OCI-M2 (cell line): ENCODE measurements at regions not wholly inside any gene's neighbourhood (a gene's known extent, or its start where the extent isn't known, plus 50 kb on each side); places are given as distances from the start of the nearest gene placed in this dataset.

Source experiments
- DNase-seq: peaks from one replicate; lab custom pipeline; 2025; ENCODE audit not compliant: unreplicated experiment; lab: John Stamatoyannopoulos, UW

GRCh38 chr2:145657265-145657664, 1137.3 kb upstream of the ZEB2 start:
- DNase-seq = no peak

GRCh38 chr2:145655165-145655765, 1135.3 kb upstream of the ZEB2 start:
- no peak for DNase-seq

- no peak for DNase-seq
Observed at GRCh38 chr2:145654746-145655145, 1134.8 kb upstream of the ZEB2 start.

GRCh38 chr2:145654156-145654555, 1134.2 kb upstream of the ZEB2 start:
- DNase-seq = no peak

DNA sequence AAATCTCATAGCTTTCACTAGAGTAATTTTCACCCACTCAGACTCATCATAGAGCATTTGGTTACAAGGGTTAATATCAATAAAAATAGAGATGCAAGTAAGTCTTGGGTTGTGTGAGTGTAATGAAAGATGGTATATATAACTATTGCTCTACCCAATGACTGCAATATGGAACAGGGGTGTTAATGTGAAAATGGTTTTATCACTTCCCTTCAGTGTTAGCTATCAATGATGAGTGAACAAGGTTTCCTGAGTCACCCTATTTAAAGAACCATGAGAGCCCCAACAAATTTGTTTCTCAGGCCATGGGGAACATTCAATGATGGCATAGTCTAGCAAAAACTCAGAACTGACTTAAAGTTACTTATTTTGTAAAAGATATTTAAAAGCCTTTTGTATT, 1133.6 kb upstream of the ZEB2 start:
- DNase-seq = no peak

DNA sequence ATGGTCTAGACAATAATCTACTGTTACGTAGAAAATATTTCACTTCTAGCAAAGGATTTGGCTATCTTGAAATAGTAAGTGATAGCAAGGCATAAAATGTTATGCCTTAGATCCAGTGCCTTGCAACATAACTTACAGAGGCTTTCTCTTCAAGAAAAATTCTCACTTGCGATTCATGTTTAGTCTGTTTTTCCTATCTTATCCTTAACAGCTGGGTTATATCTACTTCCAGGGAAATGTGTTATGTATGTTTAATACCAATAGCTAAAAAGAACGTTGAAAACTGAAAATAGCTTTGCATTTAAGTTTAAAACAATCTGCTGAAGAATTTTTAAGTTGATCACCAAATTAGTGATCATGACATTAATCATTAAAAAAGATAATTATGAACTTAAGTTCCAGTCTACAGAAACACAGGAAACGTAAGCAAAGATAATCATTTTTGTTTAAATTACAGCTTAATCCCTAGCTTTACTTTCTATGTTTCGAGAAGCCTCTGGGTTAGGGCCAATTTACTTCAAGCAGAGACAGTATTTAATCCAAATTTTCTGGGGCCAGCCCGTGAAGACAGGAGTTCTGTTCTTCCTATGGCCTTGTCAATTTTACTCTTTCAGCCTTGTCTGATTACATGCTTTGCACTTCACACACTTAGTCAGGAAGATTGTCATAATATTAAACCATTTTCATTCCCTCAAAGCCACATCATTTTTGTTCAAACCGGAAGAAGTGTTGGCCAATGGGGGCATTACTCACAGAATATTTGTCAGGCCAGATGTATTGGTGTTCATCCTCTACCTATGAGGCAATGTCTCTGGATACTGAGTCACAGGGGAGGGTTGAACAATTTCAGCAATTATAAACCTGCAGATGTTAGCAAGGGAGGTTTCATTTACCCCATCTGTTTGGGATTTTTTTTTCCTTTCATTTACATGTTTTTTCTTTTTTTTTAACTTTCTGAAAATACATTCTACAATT, 1132.9 kb upstream of the ZEB2 start:
- DNase-seq = no peak

- DNase-seq = no peak
Observed at GRCh38 chr2:145652036-145652435, 1132.1 kb upstream of the ZEB2 start.

- no peak for DNase-seq
Observed at GRCh38 chr2:145650226-145650625, 1130.3 kb upstream of the ZEB2 start.

DNA sequence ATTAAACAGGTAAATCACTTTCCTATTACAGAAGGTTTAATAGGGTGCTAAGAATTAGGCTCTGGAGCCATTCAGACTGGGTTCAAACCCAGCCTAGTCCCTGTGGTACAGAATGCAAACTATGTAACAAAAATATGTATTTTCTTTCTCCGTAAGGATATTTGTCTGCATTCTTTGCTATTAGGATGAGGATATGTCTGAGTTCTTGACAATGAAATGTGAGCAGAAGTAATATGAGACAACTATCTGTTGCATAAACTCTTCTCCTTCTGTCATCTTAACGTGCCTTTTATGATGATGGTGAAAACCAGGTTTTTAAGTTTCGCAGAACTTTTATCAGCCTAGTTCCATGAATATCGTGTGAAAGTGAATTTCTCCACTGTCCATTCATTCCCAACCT, 1129.1 kb upstream of the ZEB2 start:
- DNase-seq = no peak

- no peak for DNase-seq
Observed at GRCh38 chr2:145644820-145645302, 1124.9 kb upstream of the ZEB2 start.

GRCh38 chr2:145638675-145639074, 1118.8 kb upstream of the ZEB2 start:
- no peak for DNase-seq

- DNase-seq = no peak
Observed at GRCh38 chr2:145635706-145636427, 1115.9 kb upstream of the ZEB2 start.

DNA sequence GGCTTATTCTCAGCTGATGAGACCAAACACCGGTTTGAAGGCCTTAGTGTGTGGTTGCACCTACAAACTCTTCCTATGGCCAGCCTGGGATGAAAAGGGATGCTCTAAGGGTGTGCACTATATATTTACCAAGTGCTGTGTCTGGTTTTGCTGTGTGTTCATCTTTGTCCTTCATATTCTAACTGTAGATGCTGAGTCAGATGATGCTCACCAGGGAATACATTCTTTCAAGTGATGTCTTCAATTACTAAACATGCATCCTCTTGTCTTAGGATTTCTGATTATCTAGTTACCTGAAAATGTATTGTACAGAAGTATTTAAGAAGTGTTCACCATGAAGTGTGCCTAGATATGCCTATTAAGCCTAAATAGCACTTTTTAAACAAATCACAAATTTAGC, 1111.6 kb upstream of the ZEB2 start:
- DNase-seq = no peak

DNA sequence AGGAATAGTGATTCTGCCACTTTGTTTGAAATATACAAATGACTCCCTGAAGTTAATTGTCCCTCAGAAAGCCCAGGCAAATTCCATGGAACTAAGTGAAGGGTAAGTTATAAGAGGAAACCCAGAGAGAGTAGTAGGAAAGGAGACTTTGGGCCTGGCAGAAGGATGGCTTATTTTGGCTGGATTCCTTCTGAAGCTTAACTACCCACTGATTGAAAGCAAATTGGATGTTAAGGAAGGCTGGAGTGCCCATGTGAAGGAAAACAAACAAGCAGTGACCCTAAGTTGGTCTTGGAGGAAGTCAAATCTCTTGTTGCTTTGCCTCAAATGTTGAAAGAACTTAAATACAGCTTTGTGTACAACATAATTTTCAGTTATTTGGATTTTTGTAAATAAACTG, 1106.4 kb upstream of the ZEB2 start:
- DNase-seq = no peak

DNA sequence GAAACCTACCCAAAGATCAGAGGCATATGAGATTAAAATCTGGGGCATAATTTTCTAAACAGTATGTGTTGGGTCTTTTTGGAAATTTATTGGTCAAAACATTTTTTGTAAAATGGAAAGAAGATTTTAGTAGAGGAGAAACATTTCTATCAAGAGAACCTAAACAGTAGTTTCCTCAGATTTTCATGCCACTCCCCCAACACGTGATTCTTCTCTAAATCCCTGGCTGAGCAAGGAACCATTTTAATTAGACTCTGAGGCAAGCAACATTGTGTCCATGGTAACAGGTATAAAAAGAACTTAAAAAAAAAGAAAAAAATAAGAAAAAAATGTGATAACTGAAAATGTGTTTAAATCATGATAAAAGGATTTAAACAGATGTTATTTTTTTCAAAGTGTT, 1105.2 kb upstream of the ZEB2 start:
- DNase-seq = no peak

GRCh38 chr2:145623136-145623535, 1103.2 kb upstream of the ZEB2 start:
- no peak for DNase-seq

- no peak for DNase-seq
Observed at GRCh38 chr2:145622285-145622684, 1102.4 kb upstream of the ZEB2 start.

DNA sequence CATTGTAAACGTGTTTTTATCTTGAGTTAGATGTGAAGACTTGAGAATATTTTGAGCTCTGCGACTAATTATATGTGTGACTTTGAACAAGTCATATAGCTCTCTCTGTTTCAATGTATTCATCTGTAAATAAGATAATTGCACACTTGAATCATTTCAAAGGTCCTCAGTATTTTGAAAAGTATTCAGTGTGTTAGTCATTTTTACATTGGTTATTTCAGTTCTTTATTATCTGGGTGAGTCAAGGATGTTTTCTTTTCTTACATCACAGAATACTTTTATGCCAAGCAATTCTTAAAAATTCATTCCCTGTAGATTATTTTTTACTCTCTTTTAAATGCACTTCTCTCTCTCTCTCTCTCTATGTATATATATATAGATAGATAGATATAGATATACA, 1098.0 kb upstream of the ZEB2 start:
- DNase-seq = no peak

GRCh38 chr2:145617420-145617819, 1097.5 kb upstream of the ZEB2 start:
- no peak for DNase-seq

GRCh38 chr2:145615626-145616025, 1095.7 kb upstream of the ZEB2 start:
- DNase-seq = no peak

DNA sequence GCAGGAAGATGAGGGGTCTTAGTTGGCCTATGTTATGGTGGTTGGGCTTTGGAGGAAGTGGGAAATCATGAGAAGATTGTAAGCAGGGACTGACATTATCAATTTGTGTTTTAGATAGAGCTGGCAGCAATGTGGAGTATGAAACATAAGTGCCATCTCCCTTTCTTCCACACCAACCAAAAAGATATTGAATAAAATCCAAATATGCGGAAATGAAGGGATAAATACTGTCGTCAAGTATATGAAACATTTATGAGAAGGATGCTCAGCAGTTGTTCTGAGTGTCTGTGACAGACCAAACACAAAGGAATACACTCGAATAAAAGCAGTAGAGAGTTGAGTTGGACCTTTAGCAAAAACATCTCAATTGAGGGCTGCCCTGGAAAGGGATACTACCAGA, 1090.0 kb upstream of the ZEB2 start:
- DNase-seq = no peak
